ENCODE measurements at regions not wholly inside any gene's neighbourhood (a gene's known extent, or its start where the extent isn't known, plus 50 kb on each side); places are given as distances from the start of the nearest gene placed in this dataset.

DNA sequence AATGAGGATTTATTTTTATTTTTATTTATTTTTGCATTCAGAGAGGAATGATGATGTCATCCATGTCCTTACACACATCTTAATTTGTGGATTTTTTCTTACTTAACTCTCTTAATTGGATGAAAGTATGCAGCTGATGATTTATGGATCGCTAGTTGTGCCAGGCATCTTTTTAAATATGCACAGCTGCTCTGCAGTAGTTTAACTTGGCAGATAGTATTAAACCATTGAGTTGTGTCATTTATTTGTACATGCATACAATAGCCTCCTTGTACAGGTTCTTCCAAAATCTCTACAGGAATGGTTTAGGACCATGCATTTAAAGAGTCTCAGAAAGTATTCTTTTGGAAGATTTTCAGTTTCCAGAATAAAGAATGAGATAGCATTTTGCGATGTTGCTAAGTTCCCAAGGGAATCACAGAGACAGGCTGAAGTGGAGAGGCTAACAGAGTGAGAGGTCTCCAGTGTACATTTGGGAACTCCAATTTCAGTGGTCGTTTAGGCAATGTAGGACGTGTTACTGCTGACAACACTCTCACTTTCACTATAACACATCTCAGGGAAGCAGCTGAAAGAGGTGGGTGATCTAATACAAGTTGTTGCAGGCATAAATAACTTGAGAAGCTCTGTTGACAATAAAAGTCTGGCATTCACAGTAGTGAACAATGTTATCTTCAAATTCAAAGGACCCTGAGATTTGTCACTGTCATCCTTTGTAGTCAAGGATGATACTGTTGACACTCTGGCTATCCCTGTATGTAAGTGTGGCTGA is 49.9 kb upstream of the SCRG1 start:
- intact Hi-C loops (cut with DNase I): no loop called here

More for the DNA sequence above, 49.9 kb upstream of the SCRG1 start:
- H3K4me1 ChIP-seq: peaks cover 2 to 15% of the 10 kb centered on the region in 2 donors
- H3K36me3 ChIP-seq: no peaks in the 10 kb centered on the region
- TF ChIP-seq, protein P1, sequence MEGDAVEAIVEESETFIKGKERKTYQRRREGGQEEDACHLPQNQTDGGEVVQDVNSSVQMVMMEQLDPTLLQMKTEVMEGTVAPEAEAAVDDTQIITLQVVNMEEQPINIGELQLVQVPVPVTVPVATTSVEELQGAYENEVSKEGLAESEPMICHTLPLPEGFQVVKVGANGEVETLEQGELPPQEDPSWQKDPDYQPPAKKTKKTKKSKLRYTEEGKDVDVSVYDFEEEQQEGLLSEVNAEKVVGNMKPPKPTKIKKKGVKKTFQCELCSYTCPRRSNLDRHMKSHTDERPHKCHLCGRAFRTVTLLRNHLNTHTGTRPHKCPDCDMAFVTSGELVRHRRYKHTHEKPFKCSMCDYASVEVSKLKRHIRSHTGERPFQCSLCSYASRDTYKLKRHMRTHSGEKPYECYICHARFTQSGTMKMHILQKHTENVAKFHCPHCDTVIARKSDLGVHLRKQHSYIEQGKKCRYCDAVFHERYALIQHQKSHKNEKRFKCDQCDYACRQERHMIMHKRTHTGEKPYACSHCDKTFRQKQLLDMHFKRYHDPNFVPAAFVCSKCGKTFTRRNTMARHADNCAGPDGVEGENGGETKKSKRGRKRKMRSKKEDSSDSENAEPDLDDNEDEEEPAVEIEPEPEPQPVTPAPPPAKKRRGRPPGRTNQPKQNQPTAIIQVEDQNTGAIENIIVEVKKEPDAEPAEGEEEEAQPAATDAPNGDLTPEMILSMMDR (IDR thresholded peaks at IDR 0.05): no peak
- H3K4me3 ChIP-seq: no peak overlapping the region
- H3K27ac ChIP-seq: peak overlapping the region; percentile 29 to 56
- no peak for DNase-seq (ENCODE audit: low spot score in 2 of 2)
- no peaks in the 10 kb centered on the region for H3K27me3 ChIP-seq
- H3K9me3 ChIP-seq: no peaks in the 10 kb centered on the region
